Neural cell (in vitro differentiated cells): ENCODE measurements at regions not wholly inside any gene's neighbourhood (a gene's known extent, or its start where the extent isn't known, plus 50 kb on each side); places are given as distances from the start of the nearest gene placed in this dataset.

Source experiments
- H2AFZ ChIP-seq: fragments of 200-600, 300-800 bp; sonication (generic), shearing (Covaris generic); 2 replicates; pipeline ENCODE4 v1.6.0; 2014; ENCODE audit warnings: low read depth, mild to moderate bottlenecking, antibody characterized with exemption, low read length, moderate library complexity
- H3F3A ChIP-seq: fragments of 200-600 bp; shearing (Covaris generic); 2 replicates; pipeline ENCODE4 v1.6.1; 2016; ENCODE audit warnings: mild to moderate bottlenecking, moderate library complexity, mixed read lengths, antibody characterized with exemption, low read length; ENCODE audit not compliant: insufficient read depth, poor library complexity, severe bottlenecking
- H3K27ac ChIP-seq: fragments of 200-600, 300-800 bp; sonication (generic), shearing (Covaris generic); 2 replicates; pipeline ENCODE4 v1.5.1; 2014; ENCODE audit warnings: mild to moderate bottlenecking, low read length, moderate library complexity
- H3K27me3 ChIP-seq: fragments of 300-800, 200-600 bp; sonication (generic), shearing (Covaris generic); 2 replicates; pipeline ENCODE4 v1.6.0; 2014; ENCODE audit warnings: mild to moderate bottlenecking, low read depth, low read length, moderate library complexity; ENCODE audit not compliant: insufficient read depth
- H3K36me3 ChIP-seq: fragments of 300-800, 200-600 bp; sonication (generic), shearing (Covaris generic); 2 replicates; pipeline ENCODE4 v1.5.1; 2014; ENCODE audit warnings: mild to moderate bottlenecking, antibody characterized with exemption, low read length, moderate library complexity; ENCODE audit not compliant: insufficient read depth
- H3K4me2 ChIP-seq: fragments of 300-800, 200-600 bp; sonication (generic), shearing (Covaris generic); 2 replicates; pipeline ENCODE4 v1.6.0; 2014; ENCODE audit warnings: mild to moderate bottlenecking, low read length
- H3K4me3 ChIP-seq: fragments of 300-800, 200-600 bp; sonication (generic), shearing (Covaris generic); 2 replicates; pipeline ENCODE4 v1.5.1; 2014; ENCODE audit warnings: mild to moderate bottlenecking, low read length, moderate library complexity
- H3K79me2 ChIP-seq: fragments of 200-600 bp; shearing (Covaris generic); replicated peaks from 2 replicates; pipeline ENCODE4 v1.6.0; 2014; ENCODE audit warnings: mild to moderate bottlenecking, low read length, moderate library complexity; ENCODE audit not compliant: insufficient read depth
- H3K9ac ChIP-seq: fragments of 300-800, 200-600 bp; sonication (generic), shearing (Covaris generic); 2 replicates; pipeline ENCODE4 v1.6.1; 2016; ENCODE audit warnings: mild to moderate bottlenecking, low read length, mixed read lengths
- H3K9me2 ChIP-seq: fragments of 200-600 bp; shearing (Covaris generic); 2 replicates; pipeline ENCODE4 v1.6.1; 2016; ENCODE audit warnings: mild to moderate bottlenecking, low read length, mixed read lengths; ENCODE audit not compliant: insufficient read depth
- H3K9me3 ChIP-seq: fragments of 200-600, 300-800 bp; sonication (generic), shearing (Covaris generic); 2 replicates; pipeline ENCODE4 v1.6.1; 2016; ENCODE audit warnings: mild to moderate bottlenecking, mixed run types, low read length, moderate library complexity, mixed read lengths
- H4K20me1 ChIP-seq: fragments of 200-600 bp; shearing (Covaris generic); 2 replicates; pipeline ENCODE4 v1.6.1; 2016; ENCODE audit warnings: mild to moderate bottlenecking, mixed run types; ENCODE audit not compliant: insufficient read depth
- EP300 ChIP-seq: fragments of 450-650 bp; conservative IDR thresholded peaks from 2 replicates; pipeline ENCODE4 v1.6.1; 2014; ENCODE audit warnings: antibody characterized with exemption, mild to moderate bottlenecking, moderate library complexity; ENCODE audit not compliant: poor library complexity, severe bottlenecking
- EZH2 ChIP-seq: fragments of 200-600, 300-800 bp; shearing (Covaris generic), sonication (generic); IDR thresholded peaks from 2 replicates; pipeline ENCODE4 v1.6.1; 2014; ENCODE audit warnings: antibody characterized with exemption, low read length, borderline replicate concordance, mild to moderate bottlenecking; ENCODE audit not compliant: insufficient read depth, poor library complexity, severe bottlenecking
- MXI1 ChIP-seq: fragments of 450-650 bp; conservative IDR thresholded peaks from 2 replicates; pipeline ENCODE4 v1.6.1; 2014; ENCODE audit warnings: antibody characterized with exemption, mild to moderate bottlenecking; ENCODE audit not compliant: poor library complexity, severe bottlenecking
- POLR2AphosphoS5 ChIP-seq: IDR thresholded peaks from 2 replicates; pipeline ENCODE4 v1.6.1; 2012
- RAD21 ChIP-seq: fragments of 450-650 bp; conservative IDR thresholded peaks from 2 replicates; pipeline ENCODE4 v1.6.1; 2014; ENCODE audit warnings: antibody characterized with exemption, mild to moderate bottlenecking, moderate library complexity
- SMC3 ChIP-seq: fragments of 450-650 bp; conservative IDR thresholded peaks from 2 replicates; pipeline ENCODE4 v1.6.1; 2014; ENCODE audit warnings: antibody characterized with exemption, mild to moderate bottlenecking, moderate library complexity; ENCODE audit not compliant: poor library complexity
- TAF1 ChIP-seq: IDR thresholded peaks from 2 replicates; pipeline ENCODE4 v1.6.1; 2012; ENCODE audit warnings: low read depth
- TF ChIP-seq, protein P1 (sequence below): fragments of 450-650 bp; IDR thresholded peaks from 2 replicates; pipeline ENCODE4 v1.5.1; 2014; ENCODE audit warnings: antibody characterized with exemption, mild to moderate bottlenecking, moderate library complexity; ENCODE audit not compliant: poor library complexity, severe bottlenecking
- TF ChIP-seq, protein P2 (sequence below): IDR thresholded peaks from 2 replicates; pipeline ENCODE4 v1.6.1; 2012; ENCODE audit warnings: borderline replicate concordance

GRCh38 chr6:86256615-86257187 lies 614.0 kb upstream of the SYNCRIP start:
- Histone ChIP-seq H2AFZ (no peak overlapping the region), H3K27ac (no peak overlapping the region), H3K9ac (no peak overlapping the region), H3K79me2 (no peaks in the 10 kb centered on the region), H3K9me3 (no peaks in the 10 kb centered on the region), H3K4me3 (no peak overlapping the region), H3K36me3 (no peaks in the 10 kb centered on the region), H4K20me1 (no peaks in the 10 kb centered on the region), H3F3A (no peaks in the 10 kb centered on the region), H3K9me2 (no peaks in the 10 kb centered on the region), H3K4me2 (no peak overlapping the region), H3K27me3 (no peaks in the 10 kb centered on the region)
- TF ChIP-seq, protein P1, sequence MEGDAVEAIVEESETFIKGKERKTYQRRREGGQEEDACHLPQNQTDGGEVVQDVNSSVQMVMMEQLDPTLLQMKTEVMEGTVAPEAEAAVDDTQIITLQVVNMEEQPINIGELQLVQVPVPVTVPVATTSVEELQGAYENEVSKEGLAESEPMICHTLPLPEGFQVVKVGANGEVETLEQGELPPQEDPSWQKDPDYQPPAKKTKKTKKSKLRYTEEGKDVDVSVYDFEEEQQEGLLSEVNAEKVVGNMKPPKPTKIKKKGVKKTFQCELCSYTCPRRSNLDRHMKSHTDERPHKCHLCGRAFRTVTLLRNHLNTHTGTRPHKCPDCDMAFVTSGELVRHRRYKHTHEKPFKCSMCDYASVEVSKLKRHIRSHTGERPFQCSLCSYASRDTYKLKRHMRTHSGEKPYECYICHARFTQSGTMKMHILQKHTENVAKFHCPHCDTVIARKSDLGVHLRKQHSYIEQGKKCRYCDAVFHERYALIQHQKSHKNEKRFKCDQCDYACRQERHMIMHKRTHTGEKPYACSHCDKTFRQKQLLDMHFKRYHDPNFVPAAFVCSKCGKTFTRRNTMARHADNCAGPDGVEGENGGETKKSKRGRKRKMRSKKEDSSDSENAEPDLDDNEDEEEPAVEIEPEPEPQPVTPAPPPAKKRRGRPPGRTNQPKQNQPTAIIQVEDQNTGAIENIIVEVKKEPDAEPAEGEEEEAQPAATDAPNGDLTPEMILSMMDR: no peak
- TF ChIP-seq EZH2 (no peak), TAF1 (no peak), EP300 (no peak), RAD21 (no peak), POLR2AphosphoS5 (no peak), SMC3 (no peak), MXI1 (no peak)
- TF ChIP-seq, protein P2, sequence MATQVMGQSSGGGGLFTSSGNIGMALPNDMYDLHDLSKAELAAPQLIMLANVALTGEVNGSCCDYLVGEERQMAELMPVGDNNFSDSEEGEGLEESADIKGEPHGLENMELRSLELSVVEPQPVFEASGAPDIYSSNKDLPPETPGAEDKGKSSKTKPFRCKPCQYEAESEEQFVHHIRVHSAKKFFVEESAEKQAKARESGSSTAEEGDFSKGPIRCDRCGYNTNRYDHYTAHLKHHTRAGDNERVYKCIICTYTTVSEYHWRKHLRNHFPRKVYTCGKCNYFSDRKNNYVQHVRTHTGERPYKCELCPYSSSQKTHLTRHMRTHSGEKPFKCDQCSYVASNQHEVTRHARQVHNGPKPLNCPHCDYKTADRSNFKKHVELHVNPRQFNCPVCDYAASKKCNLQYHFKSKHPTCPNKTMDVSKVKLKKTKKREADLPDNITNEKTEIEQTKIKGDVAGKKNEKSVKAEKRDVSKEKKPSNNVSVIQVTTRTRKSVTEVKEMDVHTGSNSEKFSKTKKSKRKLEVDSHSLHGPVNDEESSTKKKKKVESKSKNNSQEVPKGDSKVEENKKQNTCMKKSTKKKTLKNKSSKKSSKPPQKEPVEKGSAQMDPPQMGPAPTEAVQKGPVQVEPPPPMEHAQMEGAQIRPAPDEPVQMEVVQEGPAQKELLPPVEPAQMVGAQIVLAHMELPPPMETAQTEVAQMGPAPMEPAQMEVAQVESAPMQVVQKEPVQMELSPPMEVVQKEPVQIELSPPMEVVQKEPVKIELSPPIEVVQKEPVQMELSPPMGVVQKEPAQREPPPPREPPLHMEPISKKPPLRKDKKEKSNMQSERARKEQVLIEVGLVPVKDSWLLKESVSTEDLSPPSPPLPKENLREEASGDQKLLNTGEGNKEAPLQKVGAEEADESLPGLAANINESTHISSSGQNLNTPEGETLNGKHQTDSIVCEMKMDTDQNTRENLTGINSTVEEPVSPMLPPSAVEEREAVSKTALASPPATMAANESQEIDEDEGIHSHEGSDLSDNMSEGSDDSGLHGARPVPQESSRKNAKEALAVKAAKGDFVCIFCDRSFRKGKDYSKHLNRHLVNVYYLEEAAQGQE: no peak

- no peak overlapping the region for H2AFZ ChIP-seq
- H3K4me3 ChIP-seq: no peak overlapping the region
- H3K27ac ChIP-seq: no peak overlapping the region
- H3K9ac ChIP-seq: no peak overlapping the region
- no peaks in the 10 kb centered on the region for H3F3A ChIP-seq
- no peaks in the 10 kb centered on the region for H4K20me1 ChIP-seq
- no peaks in the 10 kb centered on the region for H3K79me2 ChIP-seq
- no peaks in the 10 kb centered on the region for H3K9me2 ChIP-seq
- TF ChIP-seq TAF1 (no peak), POLR2AphosphoS5 (no peak), EP300 (no peak), EZH2 (no peak), RAD21 (no peak), MXI1 (no peak)
- TF ChIP-seq, protein P1: no peak
- TF ChIP-seq, protein P2: no peak
- no peak overlapping the region for H3K4me2 ChIP-seq
- H3K36me3 ChIP-seq: no peaks in the 10 kb centered on the region
- H3K27me3 ChIP-seq: no peaks in the 10 kb centered on the region
- H3K9me3 ChIP-seq: no peaks in the 10 kb centered on the region
These were observed 613.3 kb upstream of the SYNCRIP start for GRCh38 chr6:86255973-86256372.
